LNCaP clone FGC (cell line): ENCODE measurements at regions not wholly inside any gene's neighbourhood (a gene's known extent, or its start where the extent isn't known, plus 50 kb on each side); places are given as distances from the start of the nearest gene placed in this dataset.

Source experiments
- DNase-seq: peaks from one replicate; pipeline ENCODE4 v3.0.0-alpha.2; 2011; ENCODE audit warnings: low read depth
- H3K4me3 ChIP-seq: 2 replicates; pipeline ENCODE4 v1.5.1; 2011; ENCODE audit warnings: mild to moderate bottlenecking, low read depth, low read length, control low read depth
- TF ChIP-seq, protein P1 (sequence below): IDR thresholded peaks from 2 replicates; pipeline ENCODE4 v1.5.1; 2012; ENCODE audit warnings: mild to moderate bottlenecking; ENCODE audit not compliant: control insufficient read depth, insufficient read depth; ENCODE audit errors: extremely low read depth

DNA sequence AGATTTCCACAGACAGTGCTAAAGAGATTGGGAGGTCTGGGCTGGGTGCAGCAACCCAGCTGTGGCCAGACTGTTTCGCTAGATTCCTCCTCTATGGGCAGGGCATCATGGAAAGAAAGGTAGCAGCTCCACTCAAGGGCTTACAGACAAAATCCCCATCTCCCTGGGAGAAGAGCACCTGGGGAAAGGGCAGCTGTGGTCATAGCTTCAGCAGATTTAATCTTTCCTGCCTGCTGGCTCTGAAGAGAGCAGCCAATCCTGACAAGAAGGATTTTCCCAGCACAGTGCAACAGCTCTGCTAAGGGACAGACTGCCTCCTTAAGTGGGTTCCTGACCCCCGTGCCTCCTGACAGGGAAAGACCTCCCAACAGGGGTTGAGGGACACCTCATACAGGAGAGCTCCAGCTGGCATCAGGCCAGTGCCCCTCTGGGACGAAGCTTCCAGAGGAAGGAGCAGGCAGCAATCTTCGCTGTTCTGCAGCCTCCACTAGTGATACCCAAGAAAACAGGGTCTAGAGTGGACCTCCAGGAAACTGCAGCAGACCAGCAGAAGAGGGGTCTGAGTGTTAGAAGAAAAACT lies 1379.3 kb upstream of the ACO1 start:
- DNase-seq = no peak
- no peak overlapping the region for H3K4me3 ChIP-seq
- TF ChIP-seq, protein P1, sequence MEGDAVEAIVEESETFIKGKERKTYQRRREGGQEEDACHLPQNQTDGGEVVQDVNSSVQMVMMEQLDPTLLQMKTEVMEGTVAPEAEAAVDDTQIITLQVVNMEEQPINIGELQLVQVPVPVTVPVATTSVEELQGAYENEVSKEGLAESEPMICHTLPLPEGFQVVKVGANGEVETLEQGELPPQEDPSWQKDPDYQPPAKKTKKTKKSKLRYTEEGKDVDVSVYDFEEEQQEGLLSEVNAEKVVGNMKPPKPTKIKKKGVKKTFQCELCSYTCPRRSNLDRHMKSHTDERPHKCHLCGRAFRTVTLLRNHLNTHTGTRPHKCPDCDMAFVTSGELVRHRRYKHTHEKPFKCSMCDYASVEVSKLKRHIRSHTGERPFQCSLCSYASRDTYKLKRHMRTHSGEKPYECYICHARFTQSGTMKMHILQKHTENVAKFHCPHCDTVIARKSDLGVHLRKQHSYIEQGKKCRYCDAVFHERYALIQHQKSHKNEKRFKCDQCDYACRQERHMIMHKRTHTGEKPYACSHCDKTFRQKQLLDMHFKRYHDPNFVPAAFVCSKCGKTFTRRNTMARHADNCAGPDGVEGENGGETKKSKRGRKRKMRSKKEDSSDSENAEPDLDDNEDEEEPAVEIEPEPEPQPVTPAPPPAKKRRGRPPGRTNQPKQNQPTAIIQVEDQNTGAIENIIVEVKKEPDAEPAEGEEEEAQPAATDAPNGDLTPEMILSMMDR = no peak

DNA sequence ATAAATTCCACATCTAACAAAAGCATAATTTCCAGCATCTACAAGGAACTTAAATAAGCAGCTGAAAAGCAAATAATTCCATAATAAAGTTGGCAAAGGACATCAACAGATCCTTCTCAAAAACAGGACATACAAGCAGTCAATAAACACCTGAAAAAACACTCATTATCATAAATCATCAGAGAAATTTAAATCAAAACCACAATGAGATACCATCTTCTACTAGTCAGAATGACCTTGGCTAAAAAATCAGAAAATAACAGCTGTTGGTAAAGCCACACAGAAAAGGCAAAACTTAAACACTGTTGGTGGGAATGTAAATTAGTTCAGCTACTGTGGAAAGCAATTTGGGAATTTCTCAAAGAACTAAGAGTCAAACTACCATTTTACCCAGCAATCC lies 1371.1 kb upstream of the ACO1 start:
- DNase-seq = no peak
- H3K4me3 ChIP-seq = no peak overlapping the region
- TF ChIP-seq, protein P1 = no peak

DNA sequence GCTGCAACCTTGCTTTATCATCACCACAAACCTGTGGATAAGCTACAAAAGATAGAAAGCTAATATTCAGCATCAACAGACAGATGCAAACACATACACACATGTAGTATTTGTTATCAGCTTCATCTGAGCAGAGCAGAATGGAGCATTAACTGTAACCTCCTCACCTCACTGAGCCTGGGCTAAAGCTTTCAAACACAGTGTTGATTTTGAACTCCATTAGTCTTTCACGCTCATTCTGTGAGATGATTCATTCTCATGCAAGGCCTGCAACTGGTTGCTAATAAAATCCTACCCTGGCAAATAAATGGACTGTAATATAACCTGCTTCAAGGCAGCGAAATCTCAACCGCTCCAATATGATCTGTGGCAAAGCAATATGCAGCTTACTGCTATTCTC lies 1360.6 kb upstream of the ACO1 start:
- H3K4me3 ChIP-seq = no peak overlapping the region
- TF ChIP-seq, protein P1 = no peak
- no peak for DNase-seq

GRCh38 chr9:31027678-31028077 lies 1356.8 kb upstream of the ACO1 start:
- TF ChIP-seq, protein P1 = no peak
- no peak overlapping the region for H3K4me3 ChIP-seq
- no peak for DNase-seq

DNA sequence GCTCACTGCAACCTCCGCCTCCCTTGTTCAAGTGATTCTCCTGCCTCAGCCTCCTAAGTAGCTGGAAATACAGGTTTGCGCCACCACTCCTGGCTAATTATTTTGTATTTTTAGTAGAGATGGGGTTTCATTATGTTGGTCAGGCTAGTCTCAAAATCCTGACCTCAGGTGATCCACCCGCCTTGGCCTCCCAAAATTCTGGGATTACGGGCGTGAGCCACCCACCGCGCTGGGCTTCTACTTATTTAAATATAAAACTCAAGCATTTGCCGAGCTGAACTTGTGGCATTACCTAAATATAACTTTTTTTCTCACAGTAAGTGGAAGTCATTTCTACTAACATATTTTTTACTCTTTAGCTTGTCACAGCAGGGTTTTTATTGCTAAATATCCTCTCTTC lies 1356.3 kb upstream of the ACO1 start:
- TF ChIP-seq, protein P1 = no peak
- no peak overlapping the region for H3K4me3 ChIP-seq
- DNase-seq = no peak

GRCh38 chr9:31030741-31031202 lies 1353.7 kb upstream of the ACO1 start:
- TF ChIP-seq, protein P1 = no peak
- no peak for DNase-seq
- no peak overlapping the region for H3K4me3 ChIP-seq

- H3K4me3 ChIP-seq = no peak overlapping the region
- no peak for DNase-seq
- TF ChIP-seq, protein P1 = no peak
These were observed 1352.2 kb upstream of the ACO1 start for GRCh38 chr9:31032206-31032605.
